ENCODE measurements at regions not wholly inside any gene's neighbourhood (a gene's known extent, or its start where the extent isn't known, plus 50 kb on each side); places are given as distances from the start of the nearest gene placed in this dataset.

DNA sequence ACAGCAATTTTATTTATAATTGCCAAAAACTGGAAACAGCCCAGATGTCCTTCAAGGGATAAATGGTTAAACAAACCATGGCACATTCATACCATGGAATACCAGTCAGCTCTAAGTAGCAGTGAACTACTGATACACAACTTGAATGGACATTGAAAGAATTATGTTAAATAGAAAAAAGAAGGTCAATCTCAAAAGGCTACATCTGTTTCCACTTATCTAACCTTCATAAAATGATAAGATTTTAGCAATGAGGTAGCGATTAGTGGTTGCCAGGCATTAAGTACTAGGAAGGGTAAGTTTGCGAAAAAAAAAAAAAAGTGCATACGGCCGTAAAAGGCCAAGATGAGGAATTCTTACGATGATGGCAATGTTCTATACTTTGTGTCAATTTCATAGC lies 738.7 kb upstream of the ANO3 start:
- intact Hi-C loops (cut with DNase I) = no loop called here
- WGBS, 3 donors = 80 to 82% (median 80%) methylated on average over 5 of the region's 5 CpGs
- Histone ChIP-seq H3K4me3 (no peak overlapping the region), H3K4me1 (no peaks in the 10 kb centered on the region), H3K27ac (no peak overlapping the region), H3K9me3 (no peaks in the 10 kb centered on the region), H3K27me3 (ENCODE audit: insufficient read depth in 3 of 3, low read length in 2 of 3) (no peaks in the 10 kb centered on the region), H3K36me3 (ENCODE audit: insufficient read depth in 1 of 2, low read depth in 1 of 2) (no peaks in the 10 kb centered on the region)
- ATAC-seq (no peak), DNase-seq (no peak)
- no peak for TF ChIP-seq CTCF (IDR thresholded peaks at IDR 0.05)

DNA sequence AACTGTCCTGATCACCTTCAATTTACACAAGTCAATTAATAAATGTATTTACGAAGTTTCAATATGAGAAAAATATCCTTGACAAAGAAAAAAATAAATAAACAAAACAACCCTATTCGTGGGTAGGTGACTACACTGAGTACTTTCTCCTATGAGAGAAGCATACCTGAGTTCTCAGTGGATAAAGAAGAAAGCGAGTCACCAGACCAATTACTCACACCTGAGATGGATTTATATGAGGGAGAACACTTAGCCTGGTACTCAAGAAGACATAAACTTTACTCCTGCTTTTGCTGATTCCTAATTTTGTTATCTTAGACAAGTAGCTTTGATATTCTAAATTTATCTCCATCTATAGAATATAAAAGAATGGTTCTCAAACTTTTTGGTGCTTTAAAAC lies 735.2 kb upstream of the ANO3 start:
- ATAC-seq = no peak
- no peaks in the 10 kb centered on the region for H3K36me3 ChIP-seq (ENCODE audit: insufficient read depth in 1 of 2, low read depth in 1 of 2)
- 82 to 92% (median 88%) methylated on average over 3 of the region's 3 CpGs for WGBS, 3 donors
- no peak for DNase-seq
- H3K9me3 ChIP-seq = no peaks in the 10 kb centered on the region
- H3K4me1 ChIP-seq = no peaks in the 10 kb centered on the region
- H3K27ac ChIP-seq = no peak overlapping the region
- no peak for TF ChIP-seq CTCF (IDR thresholded peaks at IDR 0.05)
- no peak overlapping the region for H3K4me3 ChIP-seq
- intact Hi-C loops (cut with DNase I) = no loop called here
- H3K27me3 ChIP-seq (ENCODE audit: insufficient read depth in 3 of 3, low read length in 2 of 3) = no peaks in the 10 kb centered on the region

- no peak for TF ChIP-seq CTCF (IDR thresholded peaks at IDR 0.05)
- no peak overlapping the region for H3K4me3 ChIP-seq
- H3K27ac ChIP-seq = no peak overlapping the region
- ATAC-seq = no peak
- no peaks in the 10 kb centered on the region for H3K27me3 ChIP-seq (ENCODE audit: insufficient read depth in 3 of 3, low read length in 2 of 3)
- H3K4me1 ChIP-seq = no peaks in the 10 kb centered on the region
- DNase-seq = no peak
- intact Hi-C loops (cut with DNase I) = no loop called here
- no peaks in the 10 kb centered on the region for H3K36me3 ChIP-seq (ENCODE audit: insufficient read depth in 1 of 2, low read depth in 1 of 2)
- 26 to 29% (median 27%) methylated on average over 2 of the region's 2 CpGs for WGBS, 3 donors
- H3K9me3 ChIP-seq = no peaks in the 10 kb centered on the region
Measured at GRCh38 chr11:25597696-25598095, 734.2 kb upstream of the ANO3 start.

GRCh38 chr11:25602149-25602548 lies 729.8 kb upstream of the ANO3 start:
- ATAC-seq = no peak
- Histone ChIP-seq H3K27ac (no peak overlapping the region), H3K27me3 (ENCODE audit: insufficient read depth in 3 of 3, low read length in 2 of 3) (no peaks in the 10 kb centered on the region), H3K4me1 (no peaks in the 10 kb centered on the region), H3K4me3 (no peak overlapping the region), H3K9me3 (peaks cover 5% of the 10 kb centered on the region), H3K36me3 (ENCODE audit: insufficient read depth in 1 of 2, low read depth in 1 of 2) (no peaks in the 10 kb centered on the region)
- intact Hi-C loops (cut with DNase I) = no loop called here
- TF ChIP-seq CTCF (IDR thresholded peaks at IDR 0.05) = no peak
- 53 to 65% (median 63%) methylated on average over 2 of the region's 2 CpGs for WGBS, 3 donors
- DNase-seq = no peak

DNA sequence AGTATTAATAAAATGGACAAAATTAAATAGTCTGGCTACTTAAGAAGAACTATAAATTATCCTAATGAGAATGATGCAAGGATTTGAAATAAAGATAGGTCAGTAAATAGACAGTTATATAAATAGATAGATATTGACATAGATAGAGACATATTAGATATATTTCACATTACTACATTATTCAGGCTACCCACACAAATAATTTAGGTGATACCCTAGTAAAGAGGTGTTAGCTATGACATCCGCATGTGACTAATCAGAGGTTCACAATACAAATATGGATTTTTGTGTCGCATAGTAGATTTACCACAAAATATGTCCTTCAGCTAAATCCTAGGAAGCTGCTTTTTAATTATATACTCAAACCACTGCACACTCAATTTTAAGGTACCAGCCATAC lies 729.0 kb upstream of the ANO3 start:
- WGBS, 3 donors = 95 to 98% (median 96%) methylated on average over 2 of the region's 2 CpGs
- Histone ChIP-seq H3K36me3 (ENCODE audit: insufficient read depth in 1 of 2, low read depth in 1 of 2) (no peaks in the 10 kb centered on the region), H3K4me3 (no peak overlapping the region), H3K9me3 (peaks cover 5% of the 10 kb centered on the region), H3K4me1 (no peaks in the 10 kb centered on the region), H3K27ac (no peak overlapping the region), H3K27me3 (ENCODE audit: insufficient read depth in 3 of 3, low read length in 2 of 3) (no peaks in the 10 kb centered on the region)
- DNase-seq = no peak
- no peak for ATAC-seq
- no peak for TF ChIP-seq CTCF (IDR thresholded peaks at IDR 0.05)
- intact Hi-C loops (cut with DNase I) = no loop called here
